SK-N-SH treated with all-trans-retinoic acid at 6 μM for 48 hours (cell line): ENCODE measurements at regions not wholly inside any gene's neighbourhood (a gene's known extent, or its start where the extent isn't known, plus 50 kb on each side); places are given as distances from the start of the nearest gene placed in this dataset.

Source experiments
- ATAC-seq: fragments of 200-7000 bp; cut with Tn5 transposase; 3 replicates; pipeline ENCODE4 v1.9.1; 2020; ENCODE audit warnings: mild to moderate bottlenecking, moderate library complexity
- ARNTL ChIP-seq: fragments of 450-650 bp; formaldehyde crosslinking; IDR thresholded peaks from 2 replicates; pipeline ENCODE4 v1.5.0; 2020; ENCODE audit warnings: low read depth, mild to moderate bottlenecking, moderate library complexity, borderline replicate concordance
- BACH2 ChIP-seq: fragments of 250-450 bp; sonication (Bioruptor Pico); IDR thresholded peaks from 2 replicates; pipeline ENCODE4 v1.9.0; 2021; ENCODE audit warnings: mild to moderate bottlenecking, borderline replicate concordance
- CREB5 ChIP-seq: fragments of 250-450 bp; sonication (Bioruptor Pico); IDR thresholded peaks from 2 replicates; pipeline ENCODE4 v1.5.1; 2020; ENCODE audit warnings: low read depth, mild to moderate bottlenecking, moderate library complexity
- CSDC2 ChIP-seq: fragments of 250-450 bp; sonication (Bioruptor Pico); IDR thresholded peaks from 2 replicates; pipeline ENCODE4 v1.5.0; 2020; ENCODE audit warnings: mild to moderate bottlenecking, moderate library complexity
- ESRRG ChIP-seq: fragments of 250-450 bp; sonication (Bioruptor Pico); IDR thresholded peaks from 2 replicates; pipeline ENCODE4 v1.6.1; 2021; ENCODE audit warnings: mild to moderate bottlenecking
- GLIS3 ChIP-seq: fragments of 250-450 bp; sonication (Bioruptor Pico); IDR thresholded peaks from 2 replicates; pipeline ENCODE4 v1.5.0; 2020; ENCODE audit warnings: mild to moderate bottlenecking, moderate library complexity
- ISL1 ChIP-seq: fragments of 250-450 bp; sonication (Bioruptor Pico); IDR thresholded peaks from 2 replicates; pipeline ENCODE4 v2.1.2; 2022; ENCODE audit warnings: mild to moderate bottlenecking, moderate library complexity
- OSR1 ChIP-seq: fragments of 250-450 bp; sonication (Bioruptor Pico); IDR thresholded peaks from 2 replicates; pipeline ENCODE4 v1.8.0; 2022; ENCODE audit warnings: moderate library complexity, mild to moderate bottlenecking, inconsistent platforms
- PATZ1 ChIP-seq: fragments of 250-450 bp; sonication (Bioruptor Pico); IDR thresholded peaks from 2 replicates; pipeline ENCODE4 v1.8.0; 2020; ENCODE audit warnings: mild to moderate bottlenecking, moderate library complexity, borderline replicate concordance
- PPARA ChIP-seq: fragments of 250-450 bp; sonication (Bioruptor Pico); IDR thresholded peaks from 2 replicates; pipeline ENCODE4 v1.5.0; 2020; ENCODE audit warnings: mild to moderate bottlenecking, borderline replicate concordance
- RARB ChIP-seq: fragments of 250-450 bp; sonication (Bioruptor Pico); IDR thresholded peaks from 2 replicates; pipeline ENCODE4 v1.8.0; 2021; ENCODE audit warnings: mild to moderate bottlenecking, moderate library complexity
- SNAI2 ChIP-seq: fragments of 250-450 bp; sonication (Bioruptor Pico); IDR thresholded peaks from 2 replicates; pipeline ENCODE4 v1.5.0; 2020; ENCODE audit warnings: mild to moderate bottlenecking, moderate library complexity
- TCF4 ChIP-seq: fragments of 250-450 bp; sonication (Bioruptor Pico); IDR thresholded peaks from 2 replicates; pipeline ENCODE4 v1.8.0; 2021; ENCODE audit warnings: mild to moderate bottlenecking, moderate library complexity, borderline replicate concordance
- TOX ChIP-seq: fragments of 250-450 bp; sonication (Bioruptor Pico); IDR thresholded peaks from 2 replicates; pipeline ENCODE4 v1.8.0; 2021; ENCODE audit warnings: mild to moderate bottlenecking, moderate library complexity, borderline replicate concordance
- ZC3H10 ChIP-seq: fragments of 250-450 bp; sonication (Bioruptor Pico); IDR thresholded peaks from 2 replicates; pipeline ENCODE4 v1.5.1; 2021; ENCODE audit warnings: mild to moderate bottlenecking, moderate library complexity
- ZFP30 ChIP-seq: fragments of 450-650 bp; formaldehyde crosslinking; IDR thresholded peaks from 2 replicates; pipeline ENCODE4 v1.5.0; 2022; ENCODE audit warnings: mild to moderate bottlenecking, moderate library complexity
- ZNF70 ChIP-seq: fragments of 450-650 bp; formaldehyde crosslinking; IDR thresholded peaks from 2 replicates; pipeline ENCODE4 v1.5.0; 2020; ENCODE audit warnings: mild to moderate bottlenecking, moderate library complexity
- ZNF8 ChIP-seq: fragments of 450-650 bp; formaldehyde crosslinking; IDR thresholded peaks from 2 replicates; pipeline ENCODE4 v1.5.0; 2020; ENCODE audit warnings: mild to moderate bottlenecking, moderate library complexity
- TF ChIP-seq, protein P1 (sequence below): fragments of 250-450 bp; sonication (Bioruptor Pico); IDR thresholded peaks from 2 replicates; pipeline ENCODE4 v1.5.0; 2020; ENCODE audit warnings: mild to moderate bottlenecking, moderate library complexity
- TF ChIP-seq, protein P2 (sequence below): fragments of 250-450 bp; sonication (Bioruptor Pico); IDR thresholded peaks from 2 replicates; pipeline ENCODE4 v1.5.1; 2021; ENCODE audit warnings: mild to moderate bottlenecking, moderate library complexity

- TF ChIP-seq, protein P1, sequence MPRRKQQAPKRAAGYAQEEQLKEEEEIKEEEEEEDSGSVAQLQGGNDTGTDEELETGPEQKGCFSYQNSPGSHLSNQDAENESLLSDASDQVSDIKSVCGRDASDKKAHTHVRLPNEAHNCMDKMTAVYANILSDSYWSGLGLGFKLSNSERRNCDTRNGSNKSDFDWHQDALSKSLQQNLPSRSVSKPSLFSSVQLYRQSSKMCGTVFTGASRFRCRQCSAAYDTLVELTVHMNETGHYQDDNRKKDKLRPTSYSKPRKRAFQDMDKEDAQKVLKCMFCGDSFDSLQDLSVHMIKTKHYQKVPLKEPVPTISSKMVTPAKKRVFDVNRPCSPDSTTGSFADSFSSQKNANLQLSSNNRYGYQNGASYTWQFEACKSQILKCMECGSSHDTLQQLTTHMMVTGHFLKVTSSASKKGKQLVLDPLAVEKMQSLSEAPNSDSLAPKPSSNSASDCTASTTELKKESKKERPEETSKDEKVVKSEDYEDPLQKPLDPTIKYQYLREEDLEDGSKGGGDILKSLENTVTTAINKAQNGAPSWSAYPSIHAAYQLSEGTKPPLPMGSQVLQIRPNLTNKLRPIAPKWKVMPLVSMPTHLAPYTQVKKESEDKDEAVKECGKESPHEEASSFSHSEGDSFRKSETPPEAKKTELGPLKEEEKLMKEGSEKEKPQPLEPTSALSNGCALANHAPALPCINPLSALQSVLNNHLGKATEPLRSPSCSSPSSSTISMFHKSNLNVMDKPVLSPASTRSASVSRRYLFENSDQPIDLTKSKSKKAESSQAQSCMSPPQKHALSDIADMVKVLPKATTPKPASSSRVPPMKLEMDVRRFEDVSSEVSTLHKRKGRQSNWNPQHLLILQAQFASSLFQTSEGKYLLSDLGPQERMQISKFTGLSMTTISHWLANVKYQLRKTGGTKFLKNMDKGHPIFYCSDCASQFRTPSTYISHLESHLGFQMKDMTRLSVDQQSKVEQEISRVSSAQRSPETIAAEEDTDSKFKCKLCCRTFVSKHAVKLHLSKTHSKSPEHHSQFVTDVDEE (CRISPR knock-in tag): no peak
- TF ChIP-seq TCF4 (CRISPR knock-in tag) (no peak), OSR1 (CRISPR knock-in tag) (no peak)
- TF ChIP-seq, all 23 proteins: peak for 0
Measured at GRCh38 chr3:87052499-87053260, 61.7 kb upstream of the VGLL3 start (continued).

DNA sequence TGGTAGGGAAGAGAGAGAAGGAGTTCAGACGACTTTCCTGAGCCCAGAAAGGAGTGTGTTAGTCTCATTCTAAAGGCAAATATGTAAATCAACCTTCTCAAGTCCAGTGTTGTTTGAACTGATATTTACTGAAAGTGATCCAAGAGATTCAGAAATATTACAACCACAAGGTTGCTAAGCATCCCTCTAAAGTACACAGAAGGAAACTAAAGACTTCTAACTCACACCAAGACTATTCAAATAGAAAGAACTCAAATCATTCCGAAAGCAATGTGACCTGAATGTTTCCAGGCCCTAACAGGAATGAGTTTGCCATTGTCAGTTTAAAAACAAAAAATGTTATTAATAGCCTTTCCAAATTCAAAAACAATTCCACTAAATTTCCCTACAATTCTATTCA lies 56.9 kb upstream of the VGLL3 start:
- no peak for ATAC-seq
- TF ChIP-seq SNAI2 (CRISPR knock-in tag) (no peak), ZNF8 (CRISPR knock-in tag) (no peak), RARB (CRISPR knock-in tag) (no peak), CREB5 (CRISPR knock-in tag) (no peak), PATZ1 (CRISPR knock-in tag) (no peak), OSR1 (CRISPR knock-in tag) (no peak), ZC3H10 (no peak), CSDC2 (CRISPR knock-in tag) (no peak), ZNF70 (CRISPR knock-in tag) (no peak), ISL1 (no peak), PPARA (CRISPR knock-in tag) (no peak), ZFP30 (CRISPR knock-in tag) (no peak), TCF4 (CRISPR knock-in tag) (no peak), BACH2 (CRISPR knock-in tag) (no peak)
- TF ChIP-seq, protein P1 (CRISPR knock-in tag): no peak

GRCh38 chr3:87046241-87046640 lies 55.3 kb upstream of the VGLL3 start:
- no peak for ATAC-seq
- TF ChIP-seq ARNTL: no peak
- no peak for TF ChIP-seq ZNF8 (CRISPR knock-in tag)
- TF ChIP-seq ZC3H10: no peak
- no peak for TF ChIP-seq SNAI2 (CRISPR knock-in tag)
- TF ChIP-seq, protein P2, sequence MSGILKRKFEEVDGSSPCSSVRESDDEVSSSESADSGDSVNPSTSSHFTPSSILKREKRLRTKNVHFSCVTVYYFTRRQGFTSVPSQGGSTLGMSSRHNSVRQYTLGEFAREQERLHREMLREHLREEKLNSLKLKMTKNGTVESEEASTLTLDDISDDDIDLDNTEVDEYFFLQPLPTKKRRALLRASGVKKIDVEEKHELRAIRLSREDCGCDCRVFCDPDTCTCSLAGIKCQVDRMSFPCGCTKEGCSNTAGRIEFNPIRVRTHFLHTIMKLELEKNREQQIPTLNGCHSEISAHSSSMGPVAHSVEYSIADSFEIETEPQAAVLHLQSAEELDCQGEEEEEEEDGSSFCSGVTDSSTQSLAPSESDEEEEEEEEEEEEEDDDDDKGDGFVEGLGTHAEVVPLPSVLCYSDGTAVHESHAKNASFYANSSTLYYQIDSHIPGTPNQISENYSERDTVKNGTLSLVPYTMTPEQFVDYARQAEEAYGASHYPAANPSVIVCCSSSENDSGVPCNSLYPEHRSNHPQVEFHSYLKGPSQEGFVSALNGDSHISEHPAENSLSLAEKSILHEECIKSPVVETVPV: no peak
- no peak for TF ChIP-seq OSR1 (CRISPR knock-in tag)
- no peak for TF ChIP-seq CREB5 (CRISPR knock-in tag)
- no peak for TF ChIP-seq PPARA (CRISPR knock-in tag)
- no peak for TF ChIP-seq GLIS3 (CRISPR knock-in tag)
- TF ChIP-seq PATZ1 (CRISPR knock-in tag): no peak
- TF ChIP-seq ESRRG (CRISPR knock-in tag): no peak
- no peak for TF ChIP-seq TOX (CRISPR knock-in tag)
- no peak for TF ChIP-seq ISL1
- TF ChIP-seq, all 23 proteins: peak for 0
